ENCODE measurements at regions not wholly inside any gene's neighbourhood (a gene's known extent, or its start where the extent isn't known, plus 50 kb on each side); places are given as distances from the start of the nearest gene placed in this dataset.
"Not testable (repeated sequence)": the region's sequence is repeated elsewhere in the genome, so short reads cannot be mapped to it uniquely, and the experiment has no call there.

DNA sequence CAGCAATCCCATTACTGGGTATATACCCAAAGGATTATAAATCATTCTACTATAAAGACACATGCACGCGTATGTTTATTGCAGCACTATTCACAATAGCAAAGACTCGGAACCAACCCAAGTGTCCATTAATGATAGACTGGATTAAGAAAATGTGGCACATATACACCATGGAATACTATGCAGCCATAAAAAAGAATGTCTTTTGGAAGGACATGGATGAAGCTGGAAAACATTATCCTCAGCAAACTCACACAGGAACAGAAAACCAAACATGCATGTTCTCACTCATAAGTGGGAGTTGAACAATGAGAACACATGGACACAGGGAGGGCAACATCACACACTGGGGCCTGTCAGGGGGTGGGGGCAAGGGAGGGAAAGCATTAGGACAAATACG, 143.7 kb upstream of the IVNS1ABP start:
- DNase-seq = not testable (repeated sequence)

DNA sequence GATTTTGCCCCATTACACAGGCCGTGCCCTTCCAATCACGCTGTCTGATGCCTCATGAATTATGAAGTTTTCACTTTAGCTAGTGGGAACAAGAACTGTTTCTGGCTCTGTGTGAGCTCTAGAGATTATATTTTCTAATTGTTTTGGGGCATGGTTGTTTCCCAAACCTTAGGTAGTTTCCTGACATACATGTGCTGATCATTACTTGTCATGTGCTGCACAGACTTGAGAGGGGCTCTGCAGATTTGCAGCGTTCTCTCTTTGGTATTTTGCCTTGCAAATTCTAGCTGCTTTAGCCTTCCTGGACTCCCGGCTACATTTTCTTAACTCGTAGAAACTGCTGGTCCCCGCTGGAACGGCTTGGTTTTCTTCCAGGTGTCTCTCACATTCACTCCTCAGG, 142.1 kb upstream of the IVNS1ABP start:
- DNase-seq = no peak

DNA sequence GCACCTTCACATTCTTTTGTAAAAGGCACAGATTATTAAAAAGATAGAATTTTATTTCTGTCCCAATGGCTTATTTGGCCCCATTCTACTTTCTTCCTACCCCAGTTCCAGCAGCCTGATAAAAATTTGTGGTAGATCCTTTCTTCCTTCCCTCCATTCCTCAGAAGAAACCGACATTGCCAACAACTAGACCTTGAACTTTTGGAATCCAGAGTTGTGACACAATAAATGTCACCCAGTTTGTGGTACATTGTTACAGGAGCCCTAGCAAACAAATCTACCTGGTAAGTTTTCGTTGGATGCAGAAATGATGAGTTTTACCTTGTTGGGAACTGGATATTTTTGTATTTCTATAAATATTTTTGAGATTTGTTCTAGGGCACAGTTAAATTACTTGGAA, 141.6 kb upstream of the IVNS1ABP start:
- DNase-seq = no peak

DNA sequence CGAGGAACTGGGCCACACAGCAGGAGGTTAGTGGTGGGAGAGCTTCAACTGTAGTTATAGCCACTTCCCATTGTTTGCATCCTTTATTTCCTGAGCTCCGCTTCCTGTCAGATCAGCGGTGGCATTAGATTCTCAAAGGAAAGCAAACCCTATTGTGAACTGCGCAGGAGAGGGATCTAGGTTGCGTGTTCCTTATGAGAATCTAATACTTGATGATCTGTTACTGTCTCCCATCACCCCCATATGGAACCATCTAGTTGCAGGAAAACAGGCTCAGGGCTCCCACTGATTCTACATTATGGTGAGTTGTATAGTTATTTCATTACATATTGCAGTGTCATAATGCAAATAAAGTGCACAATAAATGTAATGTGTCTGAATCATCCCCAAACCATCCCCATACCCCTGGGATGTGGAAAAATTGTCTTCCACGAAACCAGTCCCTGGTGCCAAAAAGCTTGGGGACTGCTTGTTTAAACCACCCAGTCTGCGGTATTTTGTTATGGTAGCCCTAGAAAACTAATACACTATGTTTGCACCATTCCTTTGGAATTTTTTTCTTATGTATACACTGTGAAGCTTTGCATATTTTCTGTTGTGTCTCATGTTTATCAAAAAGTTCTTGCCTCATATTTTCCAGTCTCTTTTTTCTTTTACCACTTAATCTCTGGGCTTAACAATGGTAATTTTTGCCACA, 136.6 kb upstream of the IVNS1ABP start:
- DNase-seq = no peak

DNA sequence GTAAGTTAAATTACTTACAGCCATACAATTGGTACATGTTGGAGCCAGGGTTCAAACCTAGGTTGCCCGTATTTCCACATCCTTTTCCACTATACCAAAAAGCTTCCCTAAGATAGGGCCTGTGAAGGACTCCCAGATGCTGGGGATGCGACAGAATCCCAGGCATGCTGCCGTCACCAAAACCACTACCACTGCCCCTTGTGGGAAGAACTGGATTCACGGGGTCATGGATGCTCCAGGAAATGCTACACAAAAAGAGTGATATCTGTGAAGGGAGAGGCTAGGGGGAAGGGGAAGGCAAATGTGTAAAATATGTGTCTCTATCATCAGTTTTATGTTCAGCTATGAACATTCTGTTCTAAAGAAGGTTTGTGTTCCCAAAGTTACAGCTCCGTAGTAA, 133.9 kb upstream of the IVNS1ABP start:
- no peak for DNase-seq

DNA sequence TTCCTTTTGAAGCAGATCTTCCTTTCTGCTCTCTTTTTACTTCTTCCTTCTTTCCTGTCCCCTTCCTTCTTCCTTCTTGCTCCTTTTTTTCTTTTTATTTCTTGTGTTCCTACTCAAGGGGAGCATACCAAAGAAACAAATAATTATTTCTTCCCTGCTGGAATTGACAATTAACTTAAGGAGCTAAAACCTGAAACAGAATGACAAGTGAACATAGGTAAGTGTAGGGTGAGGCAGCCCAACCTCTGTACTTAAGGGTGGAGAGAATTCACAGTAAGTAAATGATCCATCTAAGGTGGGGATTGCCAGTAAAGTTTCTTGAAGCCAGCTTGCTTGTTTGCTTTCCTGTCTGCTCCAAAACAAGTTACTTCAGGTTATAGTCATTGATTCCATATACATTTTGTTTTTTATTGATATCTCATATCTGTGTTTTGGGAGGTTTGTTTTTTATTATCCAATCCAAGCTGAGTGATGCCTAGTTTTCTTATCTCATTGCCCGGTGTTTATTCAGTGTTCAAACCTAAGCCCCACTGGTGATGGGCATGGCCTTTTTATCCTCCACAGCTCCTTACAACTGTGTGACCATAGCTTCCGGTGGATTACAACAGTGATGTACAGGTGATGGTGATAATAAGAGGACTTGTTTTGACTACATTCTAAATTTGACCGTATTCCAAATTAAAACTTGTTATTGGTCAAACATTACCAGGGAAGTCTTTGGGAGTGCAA, 133.2 kb upstream of the IVNS1ABP start:
- no peak for DNase-seq

DNA sequence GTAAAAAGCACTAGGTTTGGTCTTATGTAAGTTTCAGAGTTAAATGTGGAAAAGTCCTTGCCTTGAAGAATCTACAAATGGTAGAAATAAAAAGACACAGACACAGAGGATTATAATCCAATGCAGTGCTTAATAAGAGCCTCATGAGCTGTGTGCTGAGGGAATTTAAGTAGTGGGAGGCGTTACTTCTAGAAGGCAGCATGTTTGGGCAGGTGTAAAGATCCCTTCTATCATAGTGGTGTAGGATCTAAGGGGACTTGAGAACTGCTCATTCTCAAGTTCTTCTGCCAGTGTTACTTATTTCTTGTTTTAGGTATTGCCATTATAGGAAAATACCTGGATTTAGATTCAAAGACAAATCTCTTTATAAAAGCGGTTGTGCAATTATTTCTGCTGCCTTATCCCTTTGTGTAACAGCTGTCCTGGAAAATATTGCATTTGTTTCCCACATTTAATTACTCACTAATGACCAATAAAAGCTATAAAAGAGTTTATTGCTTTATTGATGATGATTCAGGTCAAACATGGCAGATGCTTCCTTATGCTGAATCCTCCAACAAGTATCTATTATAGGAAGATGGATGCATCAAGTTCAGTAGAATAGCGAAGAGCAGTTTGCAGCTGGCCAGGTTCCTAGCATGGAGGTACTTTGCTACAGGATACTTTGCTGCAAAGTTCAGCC, 132.5 kb upstream of the IVNS1ABP start:
- no peak for DNase-seq

DNA sequence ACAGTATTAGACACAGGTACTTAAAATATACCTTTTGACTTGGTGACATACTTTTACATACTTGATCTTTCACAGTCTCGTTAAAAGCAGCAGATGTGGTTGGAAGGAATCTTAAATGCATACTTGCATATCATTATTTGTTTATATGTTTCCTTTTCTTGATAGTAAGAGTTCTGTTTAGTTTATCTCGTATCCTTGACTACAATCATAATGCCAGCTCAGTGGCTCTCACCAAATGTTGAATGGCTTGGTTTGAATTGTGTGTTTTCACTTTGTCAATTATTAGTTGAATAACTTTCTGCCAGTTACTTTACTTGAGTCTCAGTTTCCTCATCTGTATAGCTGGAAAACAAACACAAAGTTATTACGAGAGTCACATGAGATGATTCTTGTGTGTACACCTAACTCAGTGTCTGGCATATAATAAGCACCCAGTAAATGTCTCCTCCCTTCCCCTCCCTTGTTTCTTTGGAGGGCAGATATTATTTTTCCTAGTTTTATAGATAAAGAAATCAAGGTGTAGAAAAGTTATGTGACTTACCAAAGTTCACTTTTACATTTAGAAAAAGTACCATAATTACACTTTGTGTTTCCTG, 131.6 kb upstream of the IVNS1ABP start:
- no peak for DNase-seq

DNA sequence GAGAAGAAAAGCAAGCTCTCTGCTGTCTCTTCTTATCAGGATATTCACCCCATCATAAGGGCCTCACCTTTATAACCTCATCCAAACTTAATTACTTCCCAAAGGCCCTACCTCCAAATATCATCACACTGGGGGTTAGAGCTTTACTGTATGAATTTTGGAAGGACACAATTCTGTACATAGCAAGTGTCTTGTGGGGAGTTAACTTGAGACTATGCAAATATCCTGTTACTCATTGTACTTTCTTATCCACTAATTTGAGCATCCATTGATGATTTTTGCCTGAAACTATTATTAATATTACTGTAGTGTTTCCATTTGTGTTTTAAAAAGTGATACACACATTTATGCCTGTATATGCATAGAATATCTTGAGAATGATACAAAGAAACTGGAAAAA, 129.1 kb upstream of the IVNS1ABP start:
- no peak for DNase-seq

DNA sequence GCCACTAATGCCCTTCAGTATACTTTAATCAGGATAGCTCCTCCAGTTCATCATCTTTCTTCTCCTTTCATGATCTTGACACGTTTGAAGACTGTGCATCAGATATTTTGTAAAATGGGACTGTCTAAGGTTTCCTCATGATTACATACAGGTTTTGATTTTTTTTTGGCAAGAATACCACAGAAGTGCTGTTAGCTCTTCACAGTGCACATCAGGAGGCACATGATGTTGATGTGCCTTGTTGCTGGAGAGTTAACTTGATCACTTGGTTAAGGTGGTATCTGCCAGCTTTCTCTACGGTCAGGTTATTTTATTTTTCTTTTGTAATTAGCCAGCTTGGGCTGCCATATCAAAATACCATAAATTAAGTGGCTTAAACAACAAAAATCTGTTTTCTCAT, 128.6 kb upstream of the IVNS1ABP start:
- DNase-seq = no peak

DNA sequence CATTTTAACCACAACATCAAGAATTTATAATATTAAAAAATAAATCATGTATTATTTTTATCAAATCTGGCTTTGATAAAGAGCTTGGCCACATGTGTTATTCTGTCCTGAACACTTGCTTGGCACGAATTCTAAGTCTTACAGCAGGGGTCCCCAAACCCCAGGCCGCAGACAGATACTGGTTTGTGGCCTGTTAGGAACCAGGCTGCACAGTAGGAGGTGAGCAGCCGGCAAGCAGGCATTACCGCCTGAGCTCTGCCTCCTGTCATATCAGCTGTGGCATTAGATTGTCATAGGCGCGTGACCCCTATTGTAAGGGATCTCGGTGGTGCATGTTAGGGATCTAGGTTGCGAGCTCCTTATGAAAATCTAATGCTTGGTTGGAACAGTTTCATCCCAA, 127.6 kb upstream of the IVNS1ABP start:
- DNase-seq = no peak

DNA sequence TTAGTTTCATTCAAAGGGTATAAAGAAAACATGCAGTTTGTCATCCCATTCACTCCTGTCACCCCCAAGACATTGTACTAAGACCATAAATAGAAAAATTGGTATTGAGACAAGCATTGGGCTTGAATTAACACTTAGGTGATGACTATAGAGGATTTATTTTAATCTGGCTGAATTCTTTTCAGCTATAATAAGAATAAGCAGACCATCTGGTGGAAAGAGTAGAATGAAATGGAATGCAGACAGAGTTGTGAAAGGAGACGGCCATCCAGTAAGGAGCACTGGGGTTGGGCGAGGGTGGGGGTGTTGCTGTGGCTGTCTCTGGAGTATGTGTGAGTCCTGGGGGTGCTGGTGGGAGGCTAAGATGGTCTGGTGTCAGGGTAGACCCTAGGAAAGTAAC, 125.0 kb upstream of the IVNS1ABP start:
- DNase-seq = no peak

DNA sequence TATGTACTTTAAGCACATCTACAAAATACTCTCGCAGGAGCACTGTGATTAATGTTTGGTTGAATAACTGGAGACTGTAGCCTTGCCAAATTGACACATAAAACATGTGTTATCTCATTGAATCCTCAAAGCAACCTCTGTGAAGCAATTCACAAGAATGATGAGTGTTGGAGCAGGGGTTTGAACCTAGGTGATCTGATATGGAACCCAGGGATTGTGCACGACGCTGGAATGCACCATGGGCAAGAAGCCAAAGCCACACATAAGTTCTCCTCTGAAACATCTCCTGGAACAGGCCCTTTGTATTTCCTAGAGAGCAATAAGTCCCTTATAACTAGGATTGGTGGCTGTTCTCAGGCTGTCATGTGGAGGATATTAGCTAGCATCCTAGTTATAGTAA, 124.6 kb upstream of the IVNS1ABP start:
- no peak for DNase-seq

DNA sequence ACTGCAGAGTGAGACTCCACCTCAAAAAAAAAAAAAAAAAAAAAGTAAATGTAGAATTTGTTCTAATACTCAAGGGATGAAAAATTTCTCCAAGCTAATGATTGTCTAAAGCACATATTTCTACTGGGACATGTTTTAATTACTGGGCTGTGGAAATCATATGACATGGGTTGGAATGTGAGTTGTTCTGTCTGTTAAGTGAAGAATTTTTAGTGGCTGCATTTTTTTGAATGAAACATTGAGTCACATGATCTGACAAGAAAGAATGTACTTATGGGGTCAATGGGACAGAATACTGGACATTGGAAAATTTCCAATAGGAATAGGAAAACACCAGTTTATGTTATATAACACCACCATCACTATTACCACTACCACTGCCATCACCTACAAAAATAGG, 123.8 kb upstream of the IVNS1ABP start:
- DNase-seq = no peak

DNA sequence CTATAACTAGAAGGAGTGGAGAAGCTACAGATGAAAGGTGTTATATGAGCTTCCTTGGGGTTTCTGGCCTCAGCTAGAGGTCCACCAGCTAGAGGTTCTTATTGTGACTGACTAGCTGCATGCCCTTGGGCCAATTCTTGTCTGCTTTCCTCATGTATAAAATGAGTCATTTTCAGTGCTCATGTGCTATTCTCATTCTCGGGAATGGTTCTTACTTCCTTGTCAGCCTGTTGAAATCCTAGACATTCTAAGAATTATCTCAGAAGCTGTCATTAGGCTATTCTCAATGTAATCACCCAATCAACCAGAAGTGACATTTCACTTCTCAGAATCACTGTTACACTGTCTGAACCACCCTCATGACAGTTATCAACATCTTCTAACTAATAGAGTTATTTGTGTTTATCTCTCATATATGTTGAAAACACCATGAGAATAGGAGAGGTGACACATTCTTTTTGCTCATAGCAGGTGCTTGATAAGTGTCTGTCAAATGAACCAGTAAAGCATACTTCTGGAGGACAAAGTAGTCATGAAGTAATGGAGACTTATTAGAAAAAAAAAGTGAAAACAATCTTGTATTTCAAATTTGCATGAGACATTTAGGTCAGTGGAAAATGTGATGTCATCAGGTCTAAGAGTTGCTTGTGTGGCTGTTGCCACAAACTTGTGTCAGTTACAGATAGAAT, 122.8 kb upstream of the IVNS1ABP start:
- no peak for DNase-seq

DNA sequence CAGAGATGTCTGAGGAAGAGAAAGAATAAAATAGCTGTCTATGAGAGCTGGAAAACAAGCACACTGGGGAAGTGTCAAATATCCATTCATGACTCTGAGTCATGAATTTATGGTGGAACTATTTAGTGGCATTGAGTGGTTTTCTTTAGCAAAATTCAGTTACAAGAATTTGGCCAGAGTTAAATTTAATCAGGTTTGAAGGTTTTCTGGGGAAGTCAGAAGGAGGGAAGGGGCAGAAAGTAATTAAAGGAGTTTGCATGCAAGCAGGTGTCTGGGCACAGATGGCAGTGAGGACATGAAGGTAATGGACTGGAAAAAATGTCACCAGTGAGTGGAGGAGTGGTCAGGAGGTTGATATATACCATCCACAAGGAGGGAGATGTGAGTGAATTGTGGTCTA, 121.9 kb upstream of the IVNS1ABP start:
- DNase-seq = no peak

DNA sequence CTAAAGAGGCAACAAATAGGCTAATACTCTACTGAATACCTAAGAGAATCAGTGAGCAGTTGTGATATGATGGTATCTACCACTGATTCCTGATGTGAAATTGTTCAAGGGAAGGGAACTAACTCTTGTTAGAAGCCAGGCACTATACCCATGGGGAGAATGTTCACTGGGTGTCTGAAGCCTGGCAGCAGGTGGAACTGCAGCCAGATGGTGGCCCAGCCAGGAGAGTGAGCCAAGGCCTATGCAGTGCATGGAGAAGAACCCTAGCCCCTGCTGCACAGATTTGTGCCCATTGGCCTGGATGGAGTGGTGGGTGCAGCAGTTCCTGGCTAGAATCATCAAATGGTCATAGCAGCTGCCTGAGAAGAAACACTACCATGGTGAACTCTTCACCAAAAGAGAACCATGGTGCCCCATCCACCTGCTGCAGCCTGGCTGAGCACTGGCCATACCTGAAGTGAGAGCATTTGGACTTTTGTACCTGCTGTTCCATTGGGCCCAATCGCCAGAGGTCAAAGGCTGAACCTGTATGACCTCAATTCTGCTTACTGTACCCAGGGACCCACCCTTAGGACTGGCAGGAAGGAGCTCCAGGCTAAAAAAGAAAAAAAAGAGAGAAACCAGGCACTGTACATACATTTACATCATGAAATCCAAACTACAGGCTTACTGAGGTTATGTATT, 118.8 kb upstream of the IVNS1ABP start:
- DNase-seq = no peak

DNA sequence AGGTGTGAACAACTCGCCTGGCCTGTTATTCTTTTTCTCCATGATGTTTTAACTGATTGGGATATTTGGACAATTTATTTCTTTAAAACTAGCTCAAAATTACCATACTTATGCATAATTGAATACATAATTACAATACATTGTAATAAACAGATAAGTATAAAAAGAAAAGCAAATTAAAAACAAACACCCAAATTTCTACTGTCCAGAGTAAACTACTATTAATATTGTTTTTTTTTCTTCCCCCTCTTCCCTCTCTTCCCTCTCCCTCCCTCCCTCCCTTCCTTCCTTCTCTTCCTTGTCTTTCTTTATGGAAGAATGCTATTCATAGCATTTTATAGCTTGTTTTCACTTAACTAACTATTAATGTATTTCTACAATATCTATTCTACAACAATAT, 117.7 kb upstream of the IVNS1ABP start:
- DNase-seq = no peak

DNA sequence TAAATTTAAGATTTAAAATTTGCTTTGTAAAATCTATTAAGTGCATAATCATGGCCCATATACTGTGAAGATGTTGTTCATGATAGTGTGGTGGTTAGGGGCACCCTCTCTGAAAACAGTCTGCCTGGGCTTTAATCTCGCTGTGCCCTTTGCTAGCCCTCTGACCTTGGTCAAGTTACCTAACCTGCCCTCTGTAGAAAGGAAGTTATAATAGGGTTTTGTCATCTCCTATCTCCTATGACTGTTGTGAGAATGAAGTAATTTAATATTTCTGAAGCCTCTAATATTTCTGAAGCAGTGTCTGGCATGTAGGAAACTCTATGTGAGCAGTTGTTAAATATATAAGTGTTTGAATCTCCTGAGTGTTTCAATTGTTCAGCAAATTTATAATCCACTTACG, 116.6 kb upstream of the IVNS1ABP start:
- no peak for DNase-seq

DNA sequence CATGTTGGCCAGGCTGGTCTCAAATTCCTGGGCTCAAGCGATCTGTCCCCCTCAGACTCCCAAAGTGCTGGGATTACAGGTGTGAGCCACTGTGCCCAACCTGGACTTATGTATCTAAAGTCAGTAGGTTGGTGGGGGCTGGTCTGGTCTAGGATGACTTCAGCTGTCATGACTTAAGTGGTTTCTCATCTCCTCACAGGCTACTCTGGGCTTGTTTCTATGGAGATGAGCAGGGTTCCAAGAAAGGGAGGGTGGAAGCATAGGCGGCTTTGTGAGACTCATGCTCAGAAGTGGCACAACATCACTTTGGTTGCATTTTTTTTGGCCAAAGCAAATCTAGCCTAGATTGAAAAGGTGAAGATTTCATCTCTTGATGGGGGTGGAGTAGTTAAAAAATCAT, 115.9 kb upstream of the IVNS1ABP start:
- DNase-seq = no peak

DNA sequence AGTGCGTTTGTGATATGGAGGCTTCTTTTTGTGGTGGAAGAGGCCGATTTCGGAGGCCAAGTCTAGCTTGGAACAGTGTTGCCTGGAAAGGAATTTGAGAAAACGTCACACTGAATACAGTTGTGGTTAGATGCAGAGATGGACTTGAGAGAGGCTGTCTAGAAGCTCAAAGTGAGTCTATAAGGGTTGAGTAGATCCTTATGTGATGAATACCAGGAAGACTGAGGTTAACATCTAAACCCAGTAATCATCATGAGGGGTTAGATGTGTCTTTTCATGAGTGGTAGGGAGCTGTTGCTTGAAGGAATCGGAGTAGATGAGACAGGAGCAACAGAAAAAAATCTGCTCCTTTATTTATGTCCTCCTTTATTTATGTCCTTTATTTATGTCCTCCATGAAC, 114.6 kb upstream of the IVNS1ABP start:
- DNase-seq = no peak

DNA sequence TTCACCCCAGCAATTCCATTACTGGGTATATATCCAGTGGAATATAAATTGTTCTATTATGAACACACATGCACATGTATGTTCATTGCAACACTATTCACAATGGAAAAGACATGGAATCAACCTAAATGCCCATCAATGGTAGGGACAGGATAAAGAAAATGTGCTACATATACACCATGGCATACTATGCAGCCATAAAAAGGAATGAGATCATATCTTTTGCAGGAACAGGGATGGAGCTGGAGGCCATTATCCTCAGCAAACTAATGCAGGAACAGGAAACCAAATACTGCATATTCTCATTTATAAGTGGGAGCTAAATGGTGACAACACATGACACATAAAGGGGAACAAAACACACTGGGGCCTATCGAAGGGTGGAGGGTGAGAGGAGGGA, 112.6 kb upstream of the IVNS1ABP start:
- not testable (repeated sequence) for DNase-seq

DNA sequence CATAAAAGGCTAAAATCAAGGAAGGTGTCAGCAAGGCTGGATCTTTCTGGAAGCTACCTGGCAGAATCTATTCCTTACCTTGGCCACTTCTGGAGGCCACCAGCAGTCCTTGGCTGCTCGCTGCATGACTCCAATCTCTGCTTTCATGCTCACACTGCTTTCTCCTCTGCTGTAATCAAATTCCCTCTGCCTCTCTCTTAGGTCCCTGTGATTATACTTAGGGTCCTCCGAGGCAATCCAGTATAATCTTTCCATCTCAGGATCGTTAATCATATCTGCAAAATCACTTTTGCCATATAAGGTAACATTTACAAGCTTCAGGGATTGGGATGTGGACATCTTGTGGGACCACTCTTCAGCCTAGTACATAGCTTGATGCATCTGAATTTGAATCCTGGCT, 110.7 kb upstream of the IVNS1ABP start:
- no peak for DNase-seq
